K562 (cell line): ENCODE measurements at regions not wholly inside any gene's neighbourhood (a gene's known extent, or its start where the extent isn't known, plus 50 kb on each side); places are given as distances from the start of the nearest gene placed in this dataset.
"Not testable (repeated sequence)": the region's sequence is repeated elsewhere in the genome, so short reads cannot be mapped to it uniquely, and the experiment has no call there.

Experiments
- EP300 ChIP-seq: IDR thresholded peaks from 2 replicates; pipeline ENCODE4 v1.6.1; 2012; ENCODE audit warnings: low read length, improper control_type of control experiment
- SMAD1 ChIP-seq: fragments of 150-350 bp; IDR thresholded peaks from 2 replicates; pipeline ENCODE4 v1.6.1; 2014; ENCODE audit warnings: low read length, low read depth; ENCODE audit not compliant: partially characterized antibody
- SUPT5H ChIP-seq: fragments of 450-650 bp; IDR thresholded peaks from 2 replicates; pipeline ENCODE4 v1.6.1; 2016
- TF ChIP-seq, protein P1 (sequence below): sonication (generic); formaldehyde crosslinking; IDR thresholded peaks from 2 replicates; pipeline ENCODE4 v1.8.0; 2022; ENCODE audit warnings: mild to moderate bottlenecking, missing genetic modification reagents, borderline replicate concordance

DNA sequence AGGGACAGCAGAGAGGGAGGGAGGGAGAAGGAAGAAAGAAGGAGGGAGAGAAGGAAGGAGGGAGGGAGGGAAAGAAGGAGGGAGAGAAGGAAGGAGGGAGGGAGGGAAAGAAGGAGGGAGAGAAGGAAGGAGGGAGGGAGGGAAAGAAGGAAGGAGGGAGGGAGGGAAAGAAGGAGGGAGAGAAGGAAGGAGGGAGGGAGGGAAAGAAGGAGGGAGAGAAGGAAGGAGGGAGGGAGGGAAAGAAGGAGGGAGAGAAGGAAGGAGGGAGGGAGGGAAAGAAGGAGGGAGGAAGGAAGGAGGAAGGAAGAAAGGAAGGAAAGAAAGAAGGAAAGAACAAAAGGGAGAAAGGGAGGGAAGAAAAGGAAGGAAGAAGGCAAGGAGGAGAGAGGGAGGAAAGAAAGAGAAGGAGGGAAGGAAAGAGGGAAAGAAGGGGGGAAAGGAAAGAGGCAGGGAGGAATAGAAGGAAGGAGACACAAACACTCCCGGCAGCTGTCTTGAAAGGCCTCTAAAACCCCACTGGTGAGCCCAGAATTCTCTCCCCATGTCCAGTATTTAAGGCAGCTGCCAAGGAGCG is 153.0 kb downstream of the TFAP2C start:
- not testable (repeated sequence) for TF ChIP-seq SUPT5H, EP300, SMAD1
- TF ChIP-seq, protein P1, sequence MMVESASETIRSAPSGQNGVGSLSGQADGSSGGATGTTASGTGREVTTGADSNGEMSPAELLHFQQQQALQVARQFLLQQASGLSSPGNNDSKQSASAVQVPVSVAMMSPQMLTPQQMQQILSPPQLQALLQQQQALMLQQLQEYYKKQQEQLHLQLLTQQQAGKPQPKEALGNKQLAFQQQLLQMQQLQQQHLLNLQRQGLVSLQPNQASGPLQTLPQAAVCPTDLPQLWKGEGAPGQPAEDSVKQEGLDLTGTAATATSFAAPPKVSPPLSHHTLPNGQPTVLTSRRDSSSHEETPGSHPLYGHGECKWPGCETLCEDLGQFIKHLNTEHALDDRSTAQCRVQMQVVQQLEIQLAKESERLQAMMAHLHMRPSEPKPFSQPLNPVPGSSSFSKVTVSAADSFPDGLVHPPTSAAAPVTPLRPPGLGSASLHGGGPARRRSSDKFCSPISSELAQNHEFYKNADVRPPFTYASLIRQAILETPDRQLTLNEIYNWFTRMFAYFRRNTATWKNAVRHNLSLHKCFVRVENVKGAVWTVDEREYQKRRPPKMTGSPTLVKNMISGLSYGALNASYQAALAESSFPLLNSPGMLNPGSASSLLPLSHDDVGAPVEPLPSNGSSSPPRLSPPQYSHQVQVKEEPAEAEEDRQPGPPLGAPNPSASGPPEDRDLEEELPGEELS (CRISPR knock-in tag): not testable (repeated sequence)
